HFF-Myc (cell line): ENCODE measurements at regions not wholly inside any gene's neighbourhood (a gene's known extent, or its start where the extent isn't known, plus 50 kb on each side); places are given as distances from the start of the nearest gene placed in this dataset.
"Not testable (repeated sequence)": the region's sequence is repeated elsewhere in the genome, so short reads cannot be mapped to it uniquely, and the experiment has no call there.

ENCODE experiments used
- DNase-seq: peaks from one replicate; pipeline ENCODE4 v3.0.0-alpha.2; 2011; ENCODE audit warnings: low read depth; ENCODE audit errors: extremely low read depth
- H3K4me3 ChIP-seq: replicated peaks from 2 replicates; pipeline ENCODE4 v1.5.1; 2011; ENCODE audit warnings: low read depth, mild to moderate bottlenecking, control low read depth, low read length
- TF ChIP-seq, protein P1 (sequence below): IDR thresholded peaks from 2 replicates; pipeline ENCODE4 v1.5.1; 2012; ENCODE audit warnings: mild to moderate bottlenecking, low read depth, low read length, control low read depth; ENCODE audit errors: missing control alignments

DNA sequence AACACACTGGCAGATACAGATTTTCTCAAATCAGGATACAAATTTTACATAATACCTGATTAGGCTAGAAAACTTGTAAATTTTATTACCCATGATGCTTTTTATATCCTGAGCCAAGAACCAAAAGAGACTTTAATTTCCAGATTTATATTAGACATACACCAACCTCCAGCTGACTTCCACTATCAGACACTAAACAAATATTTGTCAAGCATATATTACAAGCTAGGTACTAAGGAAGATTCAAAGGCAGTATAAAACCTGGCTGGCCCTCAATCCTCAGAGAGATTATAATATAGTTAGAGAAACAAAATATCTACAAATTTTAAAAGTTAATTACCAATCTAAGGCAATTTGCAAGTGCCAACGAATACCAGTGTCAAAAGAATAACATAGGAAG is 357.8 kb upstream of the F9 start:
- H3K4me3 ChIP-seq, result no peak overlapping the region
- DNase-seq, result no peak
- TF ChIP-seq, protein P1, sequence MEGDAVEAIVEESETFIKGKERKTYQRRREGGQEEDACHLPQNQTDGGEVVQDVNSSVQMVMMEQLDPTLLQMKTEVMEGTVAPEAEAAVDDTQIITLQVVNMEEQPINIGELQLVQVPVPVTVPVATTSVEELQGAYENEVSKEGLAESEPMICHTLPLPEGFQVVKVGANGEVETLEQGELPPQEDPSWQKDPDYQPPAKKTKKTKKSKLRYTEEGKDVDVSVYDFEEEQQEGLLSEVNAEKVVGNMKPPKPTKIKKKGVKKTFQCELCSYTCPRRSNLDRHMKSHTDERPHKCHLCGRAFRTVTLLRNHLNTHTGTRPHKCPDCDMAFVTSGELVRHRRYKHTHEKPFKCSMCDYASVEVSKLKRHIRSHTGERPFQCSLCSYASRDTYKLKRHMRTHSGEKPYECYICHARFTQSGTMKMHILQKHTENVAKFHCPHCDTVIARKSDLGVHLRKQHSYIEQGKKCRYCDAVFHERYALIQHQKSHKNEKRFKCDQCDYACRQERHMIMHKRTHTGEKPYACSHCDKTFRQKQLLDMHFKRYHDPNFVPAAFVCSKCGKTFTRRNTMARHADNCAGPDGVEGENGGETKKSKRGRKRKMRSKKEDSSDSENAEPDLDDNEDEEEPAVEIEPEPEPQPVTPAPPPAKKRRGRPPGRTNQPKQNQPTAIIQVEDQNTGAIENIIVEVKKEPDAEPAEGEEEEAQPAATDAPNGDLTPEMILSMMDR, result no peak

DNA sequence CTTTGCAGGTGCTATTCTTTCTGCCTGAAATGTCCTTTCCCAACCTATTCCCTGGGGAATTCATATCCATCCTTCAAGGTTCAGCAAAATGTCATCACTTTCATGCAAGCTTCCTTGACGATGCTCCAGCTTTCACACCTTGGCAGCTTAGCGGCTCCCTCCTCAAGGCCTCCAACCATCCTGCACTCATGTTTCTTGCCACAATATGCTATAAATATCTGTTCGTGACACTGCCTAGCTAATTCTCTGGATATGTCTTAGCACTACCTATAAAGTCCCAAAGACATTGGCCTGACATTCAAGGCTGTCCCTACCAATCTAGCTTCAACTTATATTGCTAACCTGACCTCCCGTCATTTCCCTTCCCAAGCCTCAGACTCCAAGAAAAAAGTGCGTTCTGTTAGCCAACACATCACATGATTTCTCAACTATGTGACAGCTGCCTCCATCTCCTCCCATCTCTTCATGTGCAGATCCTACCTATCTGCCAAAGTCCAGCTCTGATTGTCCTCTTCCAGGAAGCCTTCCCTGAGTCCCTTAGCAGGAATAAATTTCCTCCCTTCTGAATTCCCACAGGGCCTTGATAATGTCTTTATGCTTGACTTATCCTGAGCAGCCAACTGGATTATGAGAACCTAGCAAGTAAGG is 359.9 kb upstream of the F9 start:
- TF ChIP-seq, protein P1, result no peak
- no peak overlapping the region for H3K4me3 ChIP-seq
- DNase-seq, result no peak

DNA sequence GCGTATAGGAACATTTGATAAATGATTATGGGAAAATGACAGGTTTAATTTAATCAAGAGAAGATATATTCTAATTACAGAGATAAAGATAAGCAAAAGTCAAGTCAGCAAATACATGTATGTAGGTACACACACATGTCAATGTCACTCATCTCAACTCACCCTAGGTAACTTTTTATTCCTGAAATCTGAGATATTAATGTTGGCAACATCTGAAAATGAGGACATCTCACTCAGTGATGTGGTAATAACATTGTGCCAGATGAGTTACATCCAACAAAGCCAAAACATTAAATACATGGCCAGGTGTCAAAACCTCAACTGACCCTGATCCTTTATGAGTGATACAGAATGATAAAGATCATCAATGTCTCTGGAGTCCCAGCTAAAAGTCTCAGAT is 363.3 kb upstream of the F9 start:
- no peak for DNase-seq
- TF ChIP-seq, protein P1, result no peak
- H3K4me3 ChIP-seq, result no peak overlapping the region

DNA sequence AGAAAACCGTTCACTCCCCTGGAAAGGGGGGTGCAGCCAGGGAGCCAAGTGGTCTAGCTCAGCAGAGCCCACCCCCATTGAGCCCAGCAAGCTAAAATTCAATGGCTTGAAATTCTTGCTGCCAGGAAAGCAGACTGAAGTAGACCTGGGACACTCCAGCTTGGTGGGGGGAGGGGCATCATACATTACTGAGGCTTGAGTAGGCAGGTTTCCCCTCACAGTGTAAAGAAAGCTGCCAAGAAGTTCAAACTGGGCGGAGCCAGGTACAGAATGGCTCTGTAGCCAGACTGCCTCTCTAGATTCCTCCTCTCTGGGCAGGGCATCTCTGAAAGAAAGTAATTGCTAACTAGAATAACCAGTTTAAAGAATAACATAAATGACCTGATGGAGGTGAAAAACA is 372.3 kb upstream of the F9 start:
- no peak overlapping the region for H3K4me3 ChIP-seq
- no peak for DNase-seq
- TF ChIP-seq, protein P1, result no peak

DNA sequence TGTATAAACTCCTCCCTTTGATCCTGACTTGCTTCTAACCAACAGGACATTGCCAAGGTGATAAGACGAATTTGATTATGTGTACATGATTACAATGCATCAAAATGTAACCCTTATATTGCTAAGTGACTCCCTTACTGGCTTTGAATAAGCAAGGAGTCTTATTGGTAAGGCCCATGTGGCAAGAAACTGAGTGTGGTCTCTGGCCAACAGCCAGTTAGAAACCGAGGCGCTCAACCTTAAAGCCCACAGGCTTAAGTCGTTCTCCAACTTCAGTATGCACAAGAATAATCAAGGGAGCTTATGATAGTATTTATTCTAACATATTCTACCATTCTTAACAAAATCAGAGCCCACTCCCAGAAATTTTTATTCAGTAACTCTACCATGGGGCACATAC is 374.2 kb upstream of the F9 start:
- H3K4me3 ChIP-seq, result no peak overlapping the region
- DNase-seq, result no peak
- TF ChIP-seq, protein P1, result no peak

DNA sequence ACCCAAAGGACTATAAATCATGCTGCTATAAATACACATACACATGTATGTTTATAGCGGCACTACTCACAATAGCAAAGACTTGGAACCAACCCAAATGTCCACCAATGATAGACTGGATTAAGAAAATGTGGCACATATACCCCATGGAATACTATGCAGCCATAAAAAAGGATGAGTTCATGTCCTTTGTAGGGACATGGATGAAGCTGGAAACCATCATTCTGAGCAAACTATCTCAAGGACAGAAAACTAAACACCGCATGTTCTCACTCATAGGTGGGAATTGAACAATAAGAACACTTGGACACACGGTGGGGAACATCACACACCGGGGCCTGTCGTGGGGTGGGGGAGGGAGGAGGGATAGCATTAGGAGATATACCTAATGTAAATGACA is 383.9 kb upstream of the F9 start:
- not testable (repeated sequence) for H3K4me3 ChIP-seq, DNase-seq

DNA sequence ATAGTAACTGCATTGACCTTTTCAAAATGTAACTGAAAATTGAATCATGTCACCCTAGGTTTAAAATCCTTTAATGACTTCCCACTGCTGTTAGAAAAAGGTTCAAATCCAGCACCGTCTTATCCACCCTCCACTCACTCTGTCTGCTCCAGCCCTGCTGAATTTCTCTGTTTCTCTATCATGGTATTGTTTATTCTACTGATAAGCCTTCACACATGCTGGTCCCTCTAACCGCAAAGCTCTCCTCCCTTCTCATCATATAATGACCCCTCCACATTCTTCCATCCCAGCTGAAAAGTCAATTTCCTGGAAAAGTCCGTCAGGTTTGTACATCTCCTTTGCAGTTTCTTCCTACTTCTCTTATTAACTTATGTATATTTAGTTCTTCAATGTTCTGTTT is 389.2 kb upstream of the F9 start:
- TF ChIP-seq, protein P1, result no peak
- no peak overlapping the region for H3K4me3 ChIP-seq
- DNase-seq, result no peak
